Loucy (cell line): ENCODE measurements at regions not wholly inside any gene's neighbourhood (a gene's known extent, or its start where the extent isn't known, plus 50 kb on each side); places are given as distances from the start of the nearest gene placed in this dataset.

ENCODE experiments used
- EZH2phosphoT487 ChIP-seq: fragments of 200-600 bp; IDR thresholded peaks from 2 replicates; pipeline ENCODE4 v1.6.1; 2018; ENCODE audit warnings: antibody characterized with exemption, mild to moderate bottlenecking, moderate library complexity, borderline replicate concordance
- TF ChIP-seq, protein P1 (sequence below): fragments of 200-600 bp; sonication (generic); conservative IDR thresholded peaks from 2 replicates; pipeline ENCODE4 v1.5.1; 2014; ENCODE audit warnings: mild to moderate bottlenecking, antibody characterized with exemption, low read length

DNA sequence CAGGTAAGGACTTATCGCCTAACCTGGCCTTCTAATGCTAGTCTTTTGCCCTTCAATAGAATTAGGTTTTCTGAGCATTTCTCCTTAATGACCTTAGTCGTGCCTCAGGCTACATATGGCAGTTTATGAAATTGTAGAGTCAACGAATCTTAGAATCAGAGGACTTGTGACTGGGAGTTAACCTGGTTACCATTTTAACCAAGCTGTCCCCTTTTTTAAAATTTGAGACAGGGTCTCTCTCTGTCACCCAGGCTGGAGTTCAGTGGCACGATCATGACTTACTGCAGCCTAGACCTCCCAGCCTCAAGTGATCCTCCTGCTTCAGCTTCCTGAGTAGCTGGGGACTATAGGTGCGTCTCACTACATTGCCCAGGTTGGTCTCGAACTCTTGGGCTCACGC, 53.5 kb upstream of the DMRTB1 start:
- TF ChIP-seq, protein P1, sequence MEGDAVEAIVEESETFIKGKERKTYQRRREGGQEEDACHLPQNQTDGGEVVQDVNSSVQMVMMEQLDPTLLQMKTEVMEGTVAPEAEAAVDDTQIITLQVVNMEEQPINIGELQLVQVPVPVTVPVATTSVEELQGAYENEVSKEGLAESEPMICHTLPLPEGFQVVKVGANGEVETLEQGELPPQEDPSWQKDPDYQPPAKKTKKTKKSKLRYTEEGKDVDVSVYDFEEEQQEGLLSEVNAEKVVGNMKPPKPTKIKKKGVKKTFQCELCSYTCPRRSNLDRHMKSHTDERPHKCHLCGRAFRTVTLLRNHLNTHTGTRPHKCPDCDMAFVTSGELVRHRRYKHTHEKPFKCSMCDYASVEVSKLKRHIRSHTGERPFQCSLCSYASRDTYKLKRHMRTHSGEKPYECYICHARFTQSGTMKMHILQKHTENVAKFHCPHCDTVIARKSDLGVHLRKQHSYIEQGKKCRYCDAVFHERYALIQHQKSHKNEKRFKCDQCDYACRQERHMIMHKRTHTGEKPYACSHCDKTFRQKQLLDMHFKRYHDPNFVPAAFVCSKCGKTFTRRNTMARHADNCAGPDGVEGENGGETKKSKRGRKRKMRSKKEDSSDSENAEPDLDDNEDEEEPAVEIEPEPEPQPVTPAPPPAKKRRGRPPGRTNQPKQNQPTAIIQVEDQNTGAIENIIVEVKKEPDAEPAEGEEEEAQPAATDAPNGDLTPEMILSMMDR, result no peak
- no peak for TF ChIP-seq EZH2phosphoT487
